GM23248 (cell line): ENCODE measurements at regions not wholly inside any gene's neighbourhood (a gene's known extent, or its start where the extent isn't known, plus 50 kb on each side); places are given as distances from the start of the nearest gene placed in this dataset.
"Not testable (repeated sequence)": the region's sequence is repeated elsewhere in the genome, so short reads cannot be mapped to it uniquely, and the experiment has no call there.

Source experiments
- DNase-seq: peaks from one replicate; pipeline ENCODE4 v3.0.0-alpha.2; 2015
- H2AFZ ChIP-seq: fragments of 200-600 bp; sonication (generic); 2 replicates; pipeline ENCODE4 v1.6.1; 2016; ENCODE audit warnings: antibody characterized with exemption
- H3F3A ChIP-seq: fragments of 200-600 bp; sonication (generic); 2 replicates; pipeline ENCODE4 v1.6.1; 2016; ENCODE audit warnings: mild to moderate bottlenecking, antibody characterized with exemption, mixed run types; ENCODE audit not compliant: insufficient read depth
- H3K27ac ChIP-seq: fragments of 200-600 bp; sonication (generic); 2 replicates; pipeline ENCODE4 v1.5.1; 2016; ENCODE audit warnings: mild to moderate bottlenecking
- H3K27me3 ChIP-seq: fragments of 200-600 bp; sonication (generic); replicated peaks from 2 replicates; pipeline ENCODE4 v1.6.1; 2016; ENCODE audit warnings: mild to moderate bottlenecking; ENCODE audit not compliant: insufficient read depth
- H3K36me3 ChIP-seq: fragments of 200-600 bp; sonication (generic); 2 replicates; pipeline ENCODE4 v1.6.1; 2016; ENCODE audit warnings: low read depth, mild to moderate bottlenecking
- H3K4me1 ChIP-seq: fragments of 200-600 bp; sonication (generic); 2 replicates; pipeline ENCODE4 v1.6.1; 2016; ENCODE audit warnings: mild to moderate bottlenecking; ENCODE audit not compliant: insufficient read depth
- H3K4me2 ChIP-seq: fragments of 200-600 bp; sonication (generic); one replicate; pipeline ENCODE4 v1.6.1; 2016; ENCODE audit warnings: mild to moderate bottlenecking; ENCODE audit not compliant: unreplicated experiment
- H3K4me3 ChIP-seq: fragments of 200-600 bp; sonication (generic); 2 replicates; pipeline ENCODE4 v1.5.1; 2016; ENCODE audit warnings: mild to moderate bottlenecking
- H3K79me2 ChIP-seq: fragments of 200-600 bp; sonication (generic); 2 replicates; pipeline ENCODE4 v1.6.1; 2016; ENCODE audit warnings: mild to moderate bottlenecking; ENCODE audit not compliant: insufficient read depth
- H3K9ac ChIP-seq: fragments of 200-600 bp; sonication (generic); 2 replicates; pipeline ENCODE4 v1.6.1; 2016; ENCODE audit warnings: mild to moderate bottlenecking
- H3K9me2 ChIP-seq: fragments of 200-600 bp; sonication (generic); 2 replicates; pipeline ENCODE4 v1.6.1; 2016; ENCODE audit warnings: mixed run types, mild to moderate bottlenecking, moderate library complexity; ENCODE audit not compliant: insufficient read depth
- H3K9me3 ChIP-seq: fragments of 200-600 bp; sonication (generic); one replicate; pipeline ENCODE4 v1.6.1; 2017; ENCODE audit warnings: low read depth
- H4K20me1 ChIP-seq: fragments of 200-600 bp; sonication (generic); 2 replicates; pipeline ENCODE4 v1.6.0; 2016; ENCODE audit not compliant: insufficient read depth
- EZH2 ChIP-seq: fragments of 200-600 bp; sonication (generic); IDR thresholded peaks from 2 replicates; pipeline ENCODE4 v1.6.1; 2018; ENCODE audit warnings: antibody characterized with exemption, mild to moderate bottlenecking; ENCODE audit not compliant: insufficient read depth, poor library complexity, severe bottlenecking
- EZH2phosphoT487 ChIP-seq: fragments of 200-600 bp; sonication (generic); IDR thresholded peaks from 2 replicates; pipeline ENCODE4 v1.6.1; 2018; ENCODE audit warnings: antibody characterized with exemption, moderate library complexity, mild to moderate bottlenecking, low read depth; ENCODE audit not compliant: insufficient read depth
- WGBS, 2 experiments: methylation state at CpG; one replicate each; pipeline ENCODE4 v1.1.6; 2015 to 2017; ENCODE audit warnings: low lambda C conversion rate in 2 of 2, low coverage in 1 of 2; ENCODE audit errors: missing lambda C conversion rate in 2 of 2; 5-methylcytosine and 5-hydroxymethylcytosine counted together
- in situ Hi-C: fragments of 300-500 bp; cut with MboI; formaldehyde crosslinking; loops from 2 replicates; pipeline ENCODE4 v1.15.0; 2020

DNA sequence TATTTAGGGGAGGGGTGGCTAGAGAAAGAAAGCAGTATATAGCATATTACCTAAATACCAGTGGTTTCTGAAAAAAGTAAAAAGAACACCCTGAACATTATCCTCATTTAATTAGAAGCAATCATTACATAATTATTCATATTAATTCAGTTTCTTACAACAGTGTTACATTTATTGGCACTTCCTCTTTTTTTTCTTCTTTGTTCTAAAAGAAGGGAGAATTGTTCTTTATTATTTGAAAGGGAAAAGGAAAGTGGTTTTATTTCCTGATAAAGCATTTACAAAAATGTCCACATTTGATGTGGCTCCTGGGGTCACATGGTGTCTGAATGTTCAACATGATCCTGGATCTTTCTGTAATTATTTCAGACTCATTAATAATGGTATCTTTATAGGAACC lies 254.9 kb upstream of the ZEB2 start:
- Histone ChIP-seq H3K9me2 (no peaks in the 10 kb centered on the region), H3K36me3 (no peaks in the 10 kb centered on the region), H3K27me3 (no peaks in the 10 kb centered on the region), H4K20me1 (no peaks in the 10 kb centered on the region), H3K4me2 (no peak overlapping the region), H3K4me1 (peaks cover 7% of the 10 kb centered on the region; the same call in 1 of the 2 replicates), H3K4me3 (no peak overlapping the region), H3F3A (no peaks in the 10 kb centered on the region), H3K9ac (no peak overlapping the region), H3K9me3 (no peaks in the 10 kb centered on the region), H2AFZ (no peak overlapping the region), H3K79me2 (no peaks in the 10 kb centered on the region), H3K27ac (no peak overlapping the region)
- DNase-seq = no peak
- in situ Hi-C loops = no loop called here
- TF ChIP-seq EZH2phosphoT487 (no peak), EZH2 (no peak)

- TF ChIP-seq EZH2phosphoT487 = no peak
- no peak for TF ChIP-seq EZH2
- H3K4me1 ChIP-seq = 0 out of 2 replicates have a peak, but pooled peaks cover under 1% of the 10 kb centered on the region
- in situ Hi-C loops = no loop called here
- no peak overlapping the region for H3K4me3 ChIP-seq
- H3K79me2 ChIP-seq = no peaks in the 10 kb centered on the region
- DNase-seq = no peak
- H3K27ac ChIP-seq = no peak overlapping the region
- 94 to 95% methylated on average over 3 of the region's 3 CpGs for WGBS, 2 experiments
- no peaks in the 10 kb centered on the region for H3K9me3 ChIP-seq
- H2AFZ ChIP-seq = no peak overlapping the region
- H3K27me3 ChIP-seq = no peaks in the 10 kb centered on the region
- no peaks in the 10 kb centered on the region for H3F3A ChIP-seq
- H3K4me2 ChIP-seq = no peak overlapping the region
- no peaks in the 10 kb centered on the region for H3K9me2 ChIP-seq
- no peaks in the 10 kb centered on the region for H3K36me3 ChIP-seq
- no peak overlapping the region for H3K9ac ChIP-seq
- H4K20me1 ChIP-seq = no peaks in the 10 kb centered on the region
Observed at GRCh38 chr2:144771348-144771747, 251.4 kb upstream of the ZEB2 start.

DNA sequence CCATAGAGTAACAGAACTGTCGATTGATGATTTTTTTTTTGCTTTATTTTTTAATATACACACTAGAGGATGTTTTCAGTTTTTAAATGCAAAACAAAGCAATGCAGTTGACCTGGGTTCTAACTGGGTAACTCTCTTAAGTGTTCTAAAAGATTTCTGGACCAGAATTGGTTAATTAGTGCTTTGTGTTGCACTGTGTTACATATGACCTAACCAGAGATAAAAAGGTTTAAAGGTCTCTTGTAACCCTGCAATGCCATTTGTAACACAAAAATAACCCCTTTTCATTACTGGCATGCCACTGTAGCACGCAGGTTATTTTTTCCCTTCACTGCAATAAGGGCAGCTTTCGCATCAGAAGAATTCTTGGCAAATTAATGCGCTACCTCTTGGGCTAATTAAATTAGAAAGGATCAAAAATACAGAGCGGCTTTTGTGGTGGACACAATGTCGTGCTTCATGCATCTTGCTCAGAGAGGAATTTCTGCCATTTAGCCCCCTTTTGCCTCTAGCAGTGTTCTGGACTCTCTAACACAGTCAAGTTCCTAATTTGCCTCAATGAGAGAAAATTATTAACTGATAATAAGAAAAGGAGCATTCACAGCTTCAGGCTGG lies 250.8 kb upstream of the ZEB2 start:
- WGBS, 2 experiments = 83 to 86% methylated on average over 6 of the region's 6 CpGs
- no peak for DNase-seq

GRCh38 chr2:144760939-144761338 lies 241.0 kb upstream of the ZEB2 start:
- H3K36me3 ChIP-seq, in situ Hi-C loops, H3K27me3 ChIP-seq, H3K9me3 ChIP-seq, H3K79me2 ChIP-seq, H3K27ac ChIP-seq, H3K9me2 ChIP-seq, DNase-seq, H3F3A ChIP-seq, H3K4me1 ChIP-seq, H2AFZ ChIP-seq, H3K9ac ChIP-seq, H3K4me2 ChIP-seq, H3K4me3 ChIP-seq, H4K20me1 ChIP-seq: not testable (repeated sequence)
- 74 to 86% methylated on average over 2 of the region's 2 CpGs for WGBS, 2 experiments

More for the DNA sequence above, 250.8 kb upstream of the ZEB2 start:
- H3K4me3 ChIP-seq = no peak overlapping the region
- H3K9ac ChIP-seq = no peak overlapping the region
- no peak overlapping the region for H3K27ac ChIP-seq
- in situ Hi-C loops = no loop called here
- H3K4me1 ChIP-seq = no peaks in the 10 kb centered on the region
- no peaks in the 10 kb centered on the region for H3K79me2 ChIP-seq
- H3F3A ChIP-seq = no peaks in the 10 kb centered on the region
- no peak overlapping the region for H3K4me2 ChIP-seq
- TF ChIP-seq EZH2phosphoT487 = no peak
- H3K27me3 ChIP-seq = no peaks in the 10 kb centered on the region
- H3K9me3 ChIP-seq = no peaks in the 10 kb centered on the region
- no peaks in the 10 kb centered on the region for H3K9me2 ChIP-seq
- H2AFZ ChIP-seq = no peak overlapping the region
- no peaks in the 10 kb centered on the region for H3K36me3 ChIP-seq
- no peaks in the 10 kb centered on the region for H4K20me1 ChIP-seq

DNA sequence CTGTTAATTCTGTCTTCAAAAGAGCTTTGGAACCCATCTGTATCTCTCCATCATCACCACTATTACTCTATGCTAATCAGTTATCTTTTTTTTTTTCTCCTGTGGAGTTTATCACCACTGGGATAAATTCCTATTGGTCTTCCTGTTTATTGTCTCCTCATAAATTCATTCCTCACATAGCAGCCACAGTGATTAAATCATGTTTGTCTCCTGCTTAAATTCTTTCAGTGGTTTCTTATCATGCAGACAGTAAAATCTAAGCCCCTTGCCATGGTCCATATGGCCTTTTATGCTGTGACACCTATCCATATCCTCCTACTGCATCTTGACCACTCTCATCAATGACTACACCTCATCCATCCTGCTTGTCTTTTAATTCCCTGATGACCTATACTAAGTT lies 239.8 kb upstream of the ZEB2 start:
- no peak for DNase-seq
- H3K9me3 ChIP-seq = no peaks in the 10 kb centered on the region
- H3K4me3 ChIP-seq = no peak overlapping the region
- H3K79me2 ChIP-seq = no peaks in the 10 kb centered on the region
- H3K4me2 ChIP-seq = no peak overlapping the region
- TF ChIP-seq EZH2phosphoT487 (no peak), EZH2 (no peak)
- no peaks in the 10 kb centered on the region for H3K4me1 ChIP-seq
- no peaks in the 10 kb centered on the region for H3K36me3 ChIP-seq
- H2AFZ ChIP-seq = no peak overlapping the region
- H3K27ac ChIP-seq = no peak overlapping the region
- no peaks in the 10 kb centered on the region for H3K9me2 ChIP-seq
- no peaks in the 10 kb centered on the region for H3K27me3 ChIP-seq
- H3F3A ChIP-seq = no peaks in the 10 kb centered on the region
- no peak overlapping the region for H3K9ac ChIP-seq
- in situ Hi-C loops = no loop called here
- no peaks in the 10 kb centered on the region for H4K20me1 ChIP-seq

- H4K20me1 ChIP-seq, H3K36me3 ChIP-seq, H3K9ac ChIP-seq, H3K9me2 ChIP-seq, H3K9me3 ChIP-seq, H3K4me2 ChIP-seq, H3K79me2 ChIP-seq, DNase-seq, in situ Hi-C loops, H3K4me3 ChIP-seq, H3F3A ChIP-seq, H3K4me1 ChIP-seq, H3K27me3 ChIP-seq, H3K27ac ChIP-seq, H2AFZ ChIP-seq: not testable (repeated sequence)
Observed at GRCh38 chr2:144758196-144758595, 238.3 kb upstream of the ZEB2 start.
